ENCODE measurements at regions not wholly inside any gene's neighbourhood (a gene's known extent, or its start where the extent isn't known, plus 50 kb on each side); places are given as distances from the start of the nearest gene placed in this dataset.

- no peak for TF ChIP-seq JUND (IDR thresholded peaks at IDR 0.05; ENCODE audit: low read depth)
- in situ Hi-C loops (cut with HindIII; ENCODE audit: low pct_unique_long_range_greater_than_20kb, low sequenced_read_pairs), result no loop called here
- no peak for DNase-seq (ENCODE audit: low read depth in 1 of 2, low spot score in 1 of 2)
These were observed 170.1 kb downstream of the INHBB start for GRCh38 chr2:120515759-120516678.

- TF ChIP-seq JUND (IDR thresholded peaks at IDR 0.05; ENCODE audit: low read depth), result no peak
- in situ Hi-C loops (cut with HindIII; ENCODE audit: low pct_unique_long_range_greater_than_20kb, low sequenced_read_pairs), result no loop called here
These were observed 170.9 kb downstream of the INHBB start for GRCh38 chr2:120516679-120517314.

GRCh38 chr2:120517751-120518469 is 172.0 kb downstream of the INHBB start:
- TF ChIP-seq JUND (IDR thresholded peaks at IDR 0.05; ENCODE audit: low read depth), result no peak
- no peak for DNase-seq (ENCODE audit: low read depth in 1 of 2, low spot score in 1 of 2)
- in situ Hi-C loops (cut with HindIII; ENCODE audit: low pct_unique_long_range_greater_than_20kb, low sequenced_read_pairs), result no loop called here

More at GRCh38 chr2:120516679-120517314, 170.9 kb downstream of the INHBB start:
- no peak for DNase-seq (ENCODE audit: low read depth in 1 of 2, low spot score in 1 of 2)

- in situ Hi-C loops (cut with HindIII; ENCODE audit: low pct_unique_long_range_greater_than_20kb, low sequenced_read_pairs), result no loop called here
- TF ChIP-seq JUND (IDR thresholded peaks at IDR 0.05; ENCODE audit: low read depth), result no peak
- no peak for DNase-seq (ENCODE audit: low read depth in 1 of 2, low spot score in 1 of 2)
These were observed 172.9 kb downstream of the INHBB start for GRCh38 chr2:120518819-120519218.

GRCh38 chr2:120519469-120519868 is 173.5 kb downstream of the INHBB start:
- DNase-seq (ENCODE audit: low read depth in 1 of 2, low spot score in 1 of 2), result no peak
- in situ Hi-C loops (cut with HindIII; ENCODE audit: low pct_unique_long_range_greater_than_20kb, low sequenced_read_pairs), result no loop called here
- no peak for TF ChIP-seq JUND (IDR thresholded peaks at IDR 0.05; ENCODE audit: low read depth)

GRCh38 chr2:120520454-120520853 is 174.5 kb downstream of the INHBB start:
- no peak for DNase-seq (ENCODE audit: low read depth in 1 of 2, low spot score in 1 of 2)
- in situ Hi-C loops (cut with HindIII; ENCODE audit: low pct_unique_long_range_greater_than_20kb, low sequenced_read_pairs), result no loop called here
- no peak for TF ChIP-seq JUND (IDR thresholded peaks at IDR 0.05; ENCODE audit: low read depth)

- DNase-seq (ENCODE audit: low read depth in 1 of 2, low spot score in 1 of 2), result peak; percentile 30 to 70
- in situ Hi-C loops (cut with HindIII; ENCODE audit: low pct_unique_long_range_greater_than_20kb, low sequenced_read_pairs), result no loop called here
- TF ChIP-seq JUND (IDR thresholded peaks at IDR 0.05; ENCODE audit: low read depth), result no peak
These were observed 175.3 kb downstream of the INHBB start for GRCh38 chr2:120520929-120521912.

- DNase-seq (ENCODE audit: low read depth in 1 of 2, low spot score in 1 of 2), result no peak
- in situ Hi-C loops (cut with HindIII; ENCODE audit: low pct_unique_long_range_greater_than_20kb, low sequenced_read_pairs), result no loop called here
- no peak for TF ChIP-seq JUND (IDR thresholded peaks at IDR 0.05; ENCODE audit: low read depth)
These were observed 176.3 kb downstream of the INHBB start for GRCh38 chr2:120522151-120522751.

GRCh38 chr2:120523766-120524165 is 177.8 kb downstream of the INHBB start:
- in situ Hi-C loops (cut with HindIII; ENCODE audit: low pct_unique_long_range_greater_than_20kb, low sequenced_read_pairs), result no loop called here

GRCh38 chr2:120524174-120524573 is 178.2 kb downstream of the INHBB start:
- in situ Hi-C loops (cut with HindIII; ENCODE audit: low pct_unique_long_range_greater_than_20kb, low sequenced_read_pairs), result no loop called here
- no peak for TF ChIP-seq JUND (IDR thresholded peaks at IDR 0.05; ENCODE audit: low read depth)
- no peak for DNase-seq (ENCODE audit: low read depth in 1 of 2, low spot score in 1 of 2)

More at GRCh38 chr2:120523766-120524165, 177.8 kb downstream of the INHBB start:
- no peak for DNase-seq (ENCODE audit: low read depth in 1 of 2, low spot score in 1 of 2)
- no peak for TF ChIP-seq JUND (IDR thresholded peaks at IDR 0.05; ENCODE audit: low read depth)
